GM18508 (cell line): ENCODE measurements at regions not wholly inside any gene's neighbourhood (a gene's known extent, or its start where the extent isn't known, plus 50 kb on each side); places are given as distances from the start of the nearest gene placed in this dataset.

Experiments
- ATAC-seq: cut with Tn5 transposase; IDR thresholded peaks from one replicate; pipeline ENCODE4 v1.9.1; 2021; ENCODE audit warnings: moderate number of reproducible peaks; ENCODE audit not compliant: insufficient read depth, unreplicated experiment

DNA sequence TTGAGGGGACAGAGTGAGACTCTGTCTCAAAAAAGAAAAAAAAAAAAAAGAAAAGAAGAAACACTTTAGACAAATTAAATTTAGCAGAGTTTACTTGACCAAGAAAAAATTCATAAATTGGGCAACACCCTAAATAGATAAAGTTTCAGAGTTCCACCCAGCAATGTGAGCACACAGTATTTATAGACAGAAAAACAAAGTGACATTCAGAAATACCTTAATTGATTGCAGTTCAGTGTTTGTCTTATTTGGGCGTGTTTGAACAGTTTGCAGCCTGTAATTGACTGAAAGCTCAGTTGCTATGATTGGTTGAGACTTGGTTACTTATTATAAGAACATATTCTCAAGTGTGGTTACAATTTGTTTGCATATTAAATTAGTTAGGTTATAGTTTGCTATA is 603.5 kb upstream of the NEGR1 start:
- no peak for ATAC-seq

DNA sequence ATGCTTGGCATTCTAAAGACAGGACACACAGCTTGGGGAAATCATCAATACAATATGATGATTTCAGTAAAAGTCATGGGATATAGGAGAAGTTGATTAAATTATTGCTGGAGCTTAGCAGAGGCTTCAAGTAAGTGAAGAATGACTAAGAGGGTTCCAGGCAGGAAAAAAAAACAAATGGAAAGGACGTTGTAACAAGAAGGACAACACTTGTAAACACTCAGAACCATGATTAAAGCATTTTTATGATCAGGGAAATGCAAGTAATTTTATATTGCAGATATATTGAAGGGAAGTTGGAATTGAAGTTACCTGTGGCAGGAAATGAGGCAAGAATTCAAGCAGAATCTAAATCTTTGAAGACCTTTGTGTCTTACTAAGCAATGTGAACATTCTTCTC is 602.7 kb upstream of the NEGR1 start:
- no peak for ATAC-seq

- ATAC-seq: no peak
These were observed 587.5 kb upstream of the NEGR1 start for GRCh38 chr1:72869873-72870272.

DNA sequence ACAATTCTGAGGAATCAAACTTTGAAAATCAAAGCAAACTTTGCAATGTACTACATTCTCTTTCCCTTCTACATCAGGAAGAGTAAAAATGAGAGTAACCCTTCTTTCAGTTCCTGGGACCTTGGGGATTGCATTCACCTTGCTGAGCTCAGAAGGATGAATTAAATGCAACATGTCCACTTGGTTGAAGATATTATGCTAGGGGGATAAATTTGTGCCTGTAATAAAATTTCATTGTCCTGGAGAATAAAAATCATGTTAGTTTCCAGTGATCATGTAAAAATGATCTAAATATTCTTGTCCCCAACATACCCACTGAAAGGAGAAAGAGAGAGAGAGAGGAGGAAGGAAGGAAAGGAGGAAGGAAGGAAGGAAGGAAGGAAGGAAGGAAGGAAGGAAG is 587.1 kb upstream of the NEGR1 start:
- no peak for ATAC-seq

DNA sequence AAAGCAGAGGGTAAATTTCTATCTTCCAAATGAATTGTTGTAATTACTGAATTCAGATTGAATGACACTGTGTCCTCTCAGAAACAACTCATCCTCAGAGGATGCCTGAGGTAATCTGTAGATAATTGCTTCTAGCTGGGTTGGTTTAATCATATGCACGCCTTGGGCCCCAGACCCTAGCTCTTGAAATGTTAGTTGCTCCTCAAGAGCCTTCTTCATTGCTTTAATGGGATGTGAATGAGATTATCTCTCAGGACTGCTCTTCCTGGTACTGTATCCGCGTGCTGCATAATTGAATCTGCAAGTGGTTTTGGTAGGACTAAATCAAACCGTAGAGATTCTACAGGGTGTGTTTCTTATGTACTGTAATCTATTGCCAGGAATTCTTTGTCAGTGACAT is 569.3 kb upstream of the NEGR1 start:
- ATAC-seq: no peak

DNA sequence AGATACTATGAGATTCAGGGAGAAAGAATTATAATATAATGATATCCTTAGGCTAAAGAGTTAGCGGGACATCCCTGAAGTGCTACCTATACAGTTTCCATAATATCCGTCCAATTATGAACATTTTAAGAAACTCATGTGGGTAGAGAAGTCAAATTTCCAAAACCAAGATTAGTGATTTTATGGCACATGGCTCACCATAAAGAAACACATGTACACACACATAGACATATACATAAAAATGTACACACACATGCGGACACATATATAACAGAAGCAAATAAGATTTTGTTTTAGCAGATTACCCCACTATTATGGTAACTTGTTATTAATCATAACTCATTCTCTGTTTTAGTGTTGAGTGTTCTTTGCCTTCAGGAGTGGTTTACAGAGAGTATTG is 566.7 kb upstream of the NEGR1 start:
- ATAC-seq: no peak

DNA sequence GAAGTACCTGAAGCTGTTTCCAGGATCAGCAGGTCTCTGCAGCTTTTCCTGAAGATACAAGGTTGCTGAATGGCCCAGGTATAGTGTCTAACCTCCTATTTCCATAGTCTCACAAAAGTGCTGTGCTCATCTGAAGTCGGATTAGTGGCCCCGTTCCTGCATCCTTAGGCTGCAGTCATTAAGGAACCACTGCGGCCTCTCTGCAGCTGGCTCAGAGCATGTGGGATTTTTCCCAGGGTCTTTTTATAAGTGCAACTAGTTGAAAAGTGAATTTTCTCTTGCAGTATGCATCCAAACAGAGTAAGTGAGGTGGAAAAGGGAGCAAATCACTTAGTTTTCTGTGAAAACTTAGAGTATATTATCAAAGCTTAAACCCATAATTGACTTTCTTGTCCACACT is 565.3 kb upstream of the NEGR1 start:
- ATAC-seq: no peak

- ATAC-seq: no peak
These were observed 564.3 kb upstream of the NEGR1 start for GRCh38 chr1:72846476-72847278.

DNA sequence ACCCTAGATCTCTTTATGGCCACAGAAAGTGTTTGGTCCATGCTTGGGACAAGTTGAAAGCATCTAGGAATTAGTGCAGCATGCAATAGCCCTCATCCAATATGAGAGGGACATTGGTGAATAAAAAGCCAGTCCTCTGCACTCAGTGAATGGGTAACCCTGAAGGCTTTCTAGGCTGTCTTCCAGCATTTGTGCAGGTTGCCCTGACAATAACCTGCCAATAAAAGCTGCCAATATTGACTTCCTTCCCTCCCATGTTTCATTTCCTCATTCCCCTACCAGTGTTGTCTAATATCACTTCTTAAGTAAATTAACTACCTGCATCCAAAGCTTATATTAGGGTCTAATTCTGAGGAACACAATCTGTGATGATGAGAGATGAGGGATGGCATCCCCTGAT is 563.6 kb upstream of the NEGR1 start:
- ATAC-seq: no peak

DNA sequence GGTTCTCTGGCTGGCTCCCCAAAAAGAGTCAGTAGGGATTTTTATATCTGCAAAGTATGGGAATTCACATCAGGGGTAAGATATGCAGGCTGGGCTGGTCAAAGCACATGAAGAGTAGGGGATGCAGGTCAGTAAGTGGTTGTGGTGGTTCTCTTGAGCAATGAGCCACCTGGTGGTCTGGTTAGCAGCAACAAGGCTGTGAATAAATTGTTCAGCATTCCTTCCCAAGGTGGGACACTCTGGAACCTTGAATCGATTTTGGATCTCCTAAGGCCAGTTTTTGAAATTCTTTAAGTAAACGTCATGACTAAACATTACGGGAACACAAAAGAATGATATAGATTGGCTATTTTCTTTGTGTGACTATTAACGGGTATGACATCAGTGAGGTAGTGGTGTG is 563.0 kb upstream of the NEGR1 start:
- ATAC-seq: no peak

DNA sequence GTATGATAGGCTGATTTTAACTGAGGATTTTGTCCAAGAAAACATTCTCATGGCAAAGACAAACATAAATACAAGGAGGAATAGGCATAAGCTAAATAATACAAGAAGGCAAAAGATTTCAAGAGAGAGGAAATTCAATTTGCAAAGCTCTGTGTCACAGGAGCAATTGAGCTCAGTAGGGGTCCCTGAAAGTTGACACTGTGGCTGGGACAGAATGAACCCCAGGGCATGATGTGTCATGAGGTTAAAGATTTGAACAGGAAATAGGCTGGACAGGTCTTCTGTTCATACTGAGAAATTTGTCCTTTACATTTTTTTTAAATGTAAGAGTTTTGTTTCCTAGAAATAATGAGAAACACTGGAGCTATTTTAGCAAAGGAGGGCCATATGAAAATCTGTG is 555.4 kb upstream of the NEGR1 start:
- no peak for ATAC-seq

DNA sequence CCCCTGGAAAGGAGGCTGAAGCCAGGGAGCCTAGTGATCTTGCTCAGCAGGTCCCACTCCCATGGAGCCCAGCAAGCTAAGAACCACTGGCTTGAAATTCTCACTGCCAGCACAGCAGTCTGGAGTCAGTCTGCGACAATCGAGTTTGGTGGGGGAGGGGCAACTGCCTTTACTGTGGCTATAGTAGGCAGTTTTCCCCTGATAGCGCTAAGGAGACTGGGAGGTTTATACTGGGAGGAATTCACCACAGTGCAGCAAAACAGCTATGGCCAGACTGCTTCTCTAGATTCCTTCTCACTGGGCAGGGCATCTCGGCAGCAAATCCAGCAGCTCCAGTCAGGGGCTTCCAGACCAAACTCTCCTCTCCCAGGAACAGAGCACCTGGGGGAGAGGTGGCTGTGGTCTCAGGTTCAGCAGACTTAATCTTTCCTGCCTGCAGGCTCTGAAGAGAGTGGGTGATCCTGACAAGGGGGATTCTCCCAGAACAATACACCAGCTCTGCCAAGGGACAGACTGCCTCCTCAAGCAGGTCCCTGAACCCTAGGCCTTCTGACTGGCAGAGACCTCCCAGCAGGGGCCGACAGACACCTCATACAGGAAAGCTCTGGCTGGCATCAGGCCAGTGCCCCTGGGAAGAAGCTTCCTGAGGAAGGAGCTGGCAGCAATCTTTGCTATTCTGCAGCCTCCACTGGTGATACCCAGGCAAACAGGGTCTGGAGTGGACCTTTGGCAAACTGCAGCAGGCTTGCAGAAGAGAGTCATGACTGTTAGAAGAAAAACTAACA is 548.5 kb upstream of the NEGR1 start:
- ATAC-seq: no peak

GRCh38 chr1:72827278-72827677 is 544.9 kb upstream of the NEGR1 start:
- ATAC-seq: no peak

GRCh38 chr1:72804541-72804940 is 522.2 kb upstream of the NEGR1 start:
- no peak for ATAC-seq

- ATAC-seq: no peak
These were observed 498.7 kb upstream of the NEGR1 start for GRCh38 chr1:72781038-72781437.

DNA sequence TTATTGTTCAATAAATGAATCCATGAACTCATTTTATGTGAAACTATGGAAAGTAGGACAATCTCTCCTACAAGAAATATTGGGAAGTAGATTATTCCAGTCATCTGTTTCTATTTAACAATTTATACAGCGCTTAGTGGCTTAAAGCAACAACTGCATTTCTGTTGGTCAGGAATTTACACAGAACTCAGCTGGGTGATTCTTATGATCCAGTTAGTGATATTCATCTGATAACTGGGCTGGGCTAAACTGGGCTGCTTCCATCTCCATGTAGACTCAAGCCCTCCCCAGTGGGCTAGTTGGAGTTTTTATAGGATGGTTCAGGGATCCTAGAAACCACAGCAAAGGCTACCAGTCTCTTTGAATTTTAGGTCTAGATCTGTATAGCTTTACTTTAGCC is 497.9 kb upstream of the NEGR1 start:
- no peak for ATAC-seq

DNA sequence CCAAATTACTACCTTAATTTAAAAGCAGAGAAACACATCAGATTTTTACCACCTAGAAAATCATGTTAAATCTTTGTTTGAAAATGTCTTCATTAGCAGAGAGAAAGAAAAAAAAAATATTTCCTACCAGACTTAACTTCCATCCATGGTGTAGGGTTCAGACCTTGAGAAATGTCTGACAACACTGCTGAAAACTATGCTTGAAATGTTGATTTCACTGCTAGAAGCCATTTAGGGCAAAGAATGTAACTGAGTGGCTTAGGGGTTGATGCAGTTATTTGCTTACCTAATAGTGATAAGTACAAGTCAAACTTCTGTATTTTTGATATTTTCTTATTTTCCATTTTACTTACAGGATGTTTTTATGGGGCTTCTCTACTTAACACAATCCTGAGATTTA is 495.6 kb upstream of the NEGR1 start:
- ATAC-seq: no peak

DNA sequence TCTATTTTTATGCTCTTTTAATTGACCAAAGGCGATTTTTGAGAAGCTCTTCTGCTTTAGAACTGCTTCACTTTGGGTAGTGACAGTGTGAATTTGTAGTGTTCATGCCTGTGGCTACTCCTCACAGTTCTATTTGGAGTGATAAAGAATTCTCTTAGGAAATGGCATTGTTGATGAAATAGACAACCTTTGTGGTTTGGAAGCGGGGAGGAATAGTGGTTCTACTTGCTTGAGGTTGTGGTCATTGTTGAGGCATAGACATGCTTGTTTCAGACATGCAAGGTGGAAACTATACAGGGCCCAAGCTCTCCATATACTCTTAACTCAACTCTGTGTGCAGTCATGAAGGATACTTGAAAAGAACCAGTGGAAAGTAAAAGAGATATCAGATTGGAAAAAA is 481.1 kb upstream of the NEGR1 start:
- no peak for ATAC-seq

DNA sequence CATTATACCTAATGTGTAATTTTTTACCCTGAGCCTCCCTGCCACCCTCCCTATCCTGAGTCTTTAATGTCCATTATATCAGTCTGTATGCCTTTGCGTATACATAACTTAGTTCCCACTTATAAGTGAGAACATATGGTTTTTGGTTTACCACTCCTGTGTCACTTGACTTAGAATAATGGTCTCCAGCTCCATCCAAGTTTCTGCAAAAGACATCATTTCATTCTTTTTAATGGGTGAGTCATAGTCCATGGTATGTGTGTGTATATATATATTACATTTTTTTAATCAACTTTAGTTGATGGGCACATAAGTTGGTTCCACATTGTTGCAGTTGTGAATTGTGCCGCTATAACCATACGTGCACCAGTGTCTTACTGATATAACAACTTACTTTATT is 477.1 kb upstream of the NEGR1 start:
- ATAC-seq: no peak

DNA sequence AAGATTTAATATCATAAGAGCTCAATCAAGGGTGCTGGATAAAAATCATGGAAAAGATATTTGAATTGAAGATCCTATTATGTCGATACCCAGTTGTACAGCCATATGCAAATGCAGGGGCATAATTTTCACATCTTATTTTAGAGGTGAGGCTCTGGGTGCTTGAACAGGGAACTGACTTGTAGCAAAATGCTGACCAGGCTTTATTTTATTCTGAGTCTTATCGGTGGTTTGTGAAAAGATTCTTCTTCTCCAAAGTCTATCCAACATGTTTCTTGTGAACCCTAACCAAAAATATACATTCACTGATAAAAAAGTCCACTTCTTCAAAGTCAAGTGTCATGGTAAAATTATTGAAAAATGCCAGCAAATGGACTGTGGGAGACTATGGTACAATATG is 475.5 kb upstream of the NEGR1 start:
- no peak for ATAC-seq

GRCh38 chr1:72745413-72745812 is 463.1 kb upstream of the NEGR1 start:
- ATAC-seq: no peak

- ATAC-seq: no peak
These were observed 452.1 kb upstream of the NEGR1 start for GRCh38 chr1:72734415-72734814.
